Esophagus squamous epithelium (tissue), 5 donors: ENCODE measurements at regions not wholly inside any gene's neighbourhood (a gene's known extent, or its start where the extent isn't known, plus 50 kb on each side); places are given as distances from the start of the nearest gene placed in this dataset.
A peak's percentile ranks its signal among the peaks of the same experiment; 100 is the strongest.

Source experiments
- DNase-seq: peaks from one replicate; lab custom pipeline; 2025; lab: John Stamatoyannopoulos, UW
- H3K27ac ChIP-seq, 4 donors: fragments of 200-600 bp; sonication (generic); one replicate each; pipeline ENCODE4 v1.5.1; 2016 to 2019; ENCODE audit warnings: mild to moderate bottlenecking in 1 of 4
- H3K27me3 ChIP-seq, 4 donors: fragments of 200-600 bp; sonication (generic); 1 replicate in 3 of 4; 2 replicates in 1 of 4; pipeline versions ENCODE4 v1.5.1 to v1.6.0; 2017 to 2021; ENCODE audit warnings: antibody characterized with exemption in 1 of 4
- H3K36me3 ChIP-seq, 3 donors: fragments of 200-600 bp; sonication (generic); one replicate each; pipeline ENCODE4 v1.5.1; 2016 to 2019
- H3K4me1 ChIP-seq, 3 donors: fragments of 200-600 bp; sonication (generic); one replicate each; pipeline ENCODE4 v1.5.1; 2017 to 2019
- H3K4me3 ChIP-seq, 4 donors: fragments of 200-600 bp; sonication (generic); 1 replicate in 3 of 4; 2 replicates in 1 of 4; pipeline ENCODE4 v1.5.1; 2016 to 2019; ENCODE audit warnings: mild to moderate bottlenecking in 2 of 4, moderate library complexity in 1 of 4
- H3K9me3 ChIP-seq, 3 donors: fragments of 200-600 bp; sonication (generic); one replicate each; pipeline ENCODE4 v1.5.1; 2016 to 2019
- POLR2A ChIP-seq, 4 donors: fragments of 450-650 bp; IDR thresholded peaks; one replicate each; pipeline ENCODE4 v1.6.1; 2017; ENCODE audit warnings: antibody characterized with exemption in 4 of 4, mild to moderate bottlenecking in 4 of 4, moderate library complexity in 3 of 4
- WGBS, 2 donors: methylation state at CpG; one replicate each; pipeline ENCODE4 v1.1.5; 2018; 5-methylcytosine and 5-hydroxymethylcytosine counted together
- intact Hi-C: fragments of 100-400 bp; cut with DNase I; formaldehyde crosslinking; loops from one replicate; pipeline ENCODE4 v1.15.0; 2022
- TF ChIP-seq, protein P1 (sequence below), 6 experiments: fragments of 450-650 bp in 4 of 6; fragments of 200-600 bp in 2 of 6; sonication (generic) in 2 of 6; IDR thresholded peaks; one replicate each; pipeline ENCODE4 v1.5.1; 2016 to 2019; ENCODE audit warnings: antibody characterized with exemption in 6 of 6, mild to moderate bottlenecking in 4 of 6, moderate library complexity in 4 of 6
- donor health status: DM: yes; HTN: yes; CAD: no.

DNA sequence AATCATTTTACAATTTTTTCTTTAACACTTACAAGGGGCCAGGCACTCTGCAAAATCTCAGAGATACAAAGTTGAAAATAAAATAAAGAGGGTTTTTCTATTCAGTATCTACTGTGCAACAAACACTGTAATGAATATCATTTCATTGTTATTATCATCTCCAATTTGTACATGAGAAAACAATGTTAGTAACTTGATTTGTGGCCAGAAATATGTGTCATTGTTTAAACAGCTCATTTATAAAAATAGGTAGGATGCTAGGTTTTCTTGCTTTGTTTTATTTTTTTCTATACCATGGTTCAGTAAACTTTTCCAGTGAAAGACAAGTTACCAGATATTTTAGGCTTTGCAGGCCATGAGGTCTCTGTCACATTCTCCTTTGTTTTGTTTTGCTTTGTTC is 318.1 kb upstream of the UBE2E2 start:
- no peak overlapping the region for H3K27ac ChIP-seq
- no peaks in the 10 kb centered on the region for H3K36me3 ChIP-seq
- H3K9me3 ChIP-seq, result no peaks in the 10 kb centered on the region
- no peak overlapping the region for H3K4me3 ChIP-seq
- TF ChIP-seq, protein P1, sequence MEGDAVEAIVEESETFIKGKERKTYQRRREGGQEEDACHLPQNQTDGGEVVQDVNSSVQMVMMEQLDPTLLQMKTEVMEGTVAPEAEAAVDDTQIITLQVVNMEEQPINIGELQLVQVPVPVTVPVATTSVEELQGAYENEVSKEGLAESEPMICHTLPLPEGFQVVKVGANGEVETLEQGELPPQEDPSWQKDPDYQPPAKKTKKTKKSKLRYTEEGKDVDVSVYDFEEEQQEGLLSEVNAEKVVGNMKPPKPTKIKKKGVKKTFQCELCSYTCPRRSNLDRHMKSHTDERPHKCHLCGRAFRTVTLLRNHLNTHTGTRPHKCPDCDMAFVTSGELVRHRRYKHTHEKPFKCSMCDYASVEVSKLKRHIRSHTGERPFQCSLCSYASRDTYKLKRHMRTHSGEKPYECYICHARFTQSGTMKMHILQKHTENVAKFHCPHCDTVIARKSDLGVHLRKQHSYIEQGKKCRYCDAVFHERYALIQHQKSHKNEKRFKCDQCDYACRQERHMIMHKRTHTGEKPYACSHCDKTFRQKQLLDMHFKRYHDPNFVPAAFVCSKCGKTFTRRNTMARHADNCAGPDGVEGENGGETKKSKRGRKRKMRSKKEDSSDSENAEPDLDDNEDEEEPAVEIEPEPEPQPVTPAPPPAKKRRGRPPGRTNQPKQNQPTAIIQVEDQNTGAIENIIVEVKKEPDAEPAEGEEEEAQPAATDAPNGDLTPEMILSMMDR (IDR thresholded peaks at IDR 0.05), result no peak
- no peak for TF ChIP-seq POLR2A (IDR thresholded peaks at IDR 0.05)
- H3K4me1 ChIP-seq, result no peaks in the 10 kb centered on the region
- no peak for DNase-seq
- no peaks in the 10 kb centered on the region for H3K27me3 ChIP-seq
- intact Hi-C loops, result no loop called here

DNA sequence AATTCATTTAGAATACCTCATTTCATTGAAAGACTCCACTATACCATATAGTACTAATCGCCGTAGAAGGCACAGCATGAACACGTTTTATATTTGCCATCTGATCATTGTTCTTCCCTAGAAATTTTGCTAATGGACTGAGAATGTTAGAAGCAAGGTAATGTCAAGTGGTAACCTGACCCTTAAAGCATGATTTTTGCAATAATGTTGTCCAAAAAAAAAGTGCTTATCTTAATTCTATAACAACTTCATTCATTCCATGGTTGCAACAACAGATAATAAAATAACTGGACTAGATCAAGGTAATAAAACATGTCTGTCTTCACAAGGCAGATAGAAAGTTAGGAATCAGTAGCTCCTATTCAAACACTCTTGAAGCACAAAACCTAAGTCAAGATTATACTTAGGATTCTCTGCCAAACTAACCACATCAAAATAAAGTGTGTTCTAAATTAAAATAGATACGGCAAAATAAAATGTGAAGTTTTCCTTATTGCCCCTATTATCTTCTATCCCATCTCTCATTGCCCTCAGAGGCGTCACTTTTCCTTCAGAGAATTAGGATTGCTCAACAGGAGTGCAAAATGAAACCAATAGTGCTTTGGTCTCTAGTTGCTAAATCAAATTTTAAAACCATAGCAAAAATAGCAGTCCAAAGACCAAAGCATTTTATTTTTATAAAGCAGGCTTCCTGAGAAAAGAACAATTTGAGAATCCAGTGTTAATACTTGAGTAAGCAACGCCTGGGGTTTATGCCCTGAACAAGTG is 317.4 kb upstream of the UBE2E2 start:
- Histone ChIP-seq H3K27ac (no peak overlapping the region), H3K27me3 (no peaks in the 10 kb centered on the region), H3K9me3 (no peaks in the 10 kb centered on the region), H3K4me1 (no peaks in the 10 kb centered on the region), H3K36me3 (no peaks in the 10 kb centered on the region), H3K4me3 (no peak overlapping the region)
- WGBS, 2 donors, result 80 to 82% methylated on average over 6 of the region's 6 CpGs
- no peak for DNase-seq
- TF ChIP-seq, protein P1 (IDR thresholded peaks at IDR 0.05), result no peak
- no peak for TF ChIP-seq POLR2A (IDR thresholded peaks at IDR 0.05)
- intact Hi-C loops, result no loop called here

DNA sequence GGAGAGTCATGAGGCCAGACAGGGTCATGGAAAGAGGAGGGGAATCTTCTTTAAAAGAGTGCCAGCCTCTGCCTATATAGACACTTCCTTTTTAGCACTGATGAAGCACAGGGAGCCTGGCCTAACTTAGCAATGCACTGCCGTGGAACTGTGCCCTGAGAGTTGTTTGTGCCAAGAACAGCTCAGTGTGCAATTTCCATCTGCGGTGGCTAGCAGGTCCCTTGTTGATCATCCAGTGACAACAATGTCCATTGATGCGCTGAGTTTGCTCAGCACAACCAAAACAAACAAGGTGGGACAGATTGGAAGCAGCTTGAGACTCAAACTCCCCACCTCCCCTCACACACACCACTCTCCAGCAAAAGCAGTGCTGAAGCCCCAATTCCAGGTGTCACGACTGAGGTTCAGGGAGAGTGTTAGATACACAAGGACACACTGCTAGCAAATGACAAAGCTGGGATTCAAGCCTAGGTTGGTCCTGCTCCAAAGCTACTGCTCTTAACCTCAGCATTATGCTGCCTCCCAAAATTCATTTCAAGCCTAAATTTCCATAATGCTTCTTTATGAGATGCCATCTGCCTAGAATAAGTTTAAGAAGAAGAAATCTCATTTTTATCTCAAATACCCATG is 316.6 kb upstream of the UBE2E2 start:
- DNase-seq, result no peak
- WGBS, 2 donors, result 0 to 17% methylated on average over 1 of the region's 4 CpGs
- no peaks in the 10 kb centered on the region for H3K4me1 ChIP-seq
- no peaks in the 10 kb centered on the region for H3K36me3 ChIP-seq
- no peaks in the 10 kb centered on the region for H3K9me3 ChIP-seq
- H3K4me3 ChIP-seq, result no peak overlapping the region
- TF ChIP-seq POLR2A (IDR thresholded peaks at IDR 0.05), result no peak
- TF ChIP-seq, protein P1 (IDR thresholded peaks at IDR 0.05), result no peak
- H3K27ac ChIP-seq, result no peak overlapping the region
- H3K27me3 ChIP-seq, result no peaks in the 10 kb centered on the region
- intact Hi-C loops, result no loop called here

DNA sequence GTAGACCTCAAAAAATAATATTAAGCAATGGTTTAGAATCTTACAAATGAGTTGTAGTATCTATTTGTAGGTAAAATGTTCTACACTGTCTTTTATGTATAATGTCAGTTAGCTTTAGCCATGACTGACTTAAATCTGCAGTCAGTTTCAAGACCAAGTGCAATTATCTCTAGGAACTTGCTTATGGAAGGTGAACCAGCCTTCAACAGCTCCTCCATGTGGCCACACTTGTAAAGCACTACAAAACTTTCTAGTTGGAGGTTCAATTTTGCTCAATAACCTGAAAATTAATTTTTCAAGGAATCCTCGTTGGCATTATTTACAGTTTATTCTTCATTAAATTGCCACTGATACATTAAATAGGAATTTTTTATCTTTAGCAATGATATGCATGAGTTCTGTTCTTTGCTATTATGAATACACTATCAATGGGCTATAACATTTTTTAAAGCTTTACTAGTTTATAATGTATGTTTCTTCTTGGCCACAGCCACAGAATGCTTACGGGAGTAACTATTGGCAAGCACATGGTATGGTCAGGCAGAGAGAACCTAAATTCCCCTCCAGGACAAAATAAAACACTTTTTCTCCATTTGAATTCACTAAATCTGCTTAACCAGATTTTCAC is 315.3 kb upstream of the UBE2E2 start:
- no peaks in the 10 kb centered on the region for H3K36me3 ChIP-seq
- 29 to 41% methylated on average over 2 of the region's 2 CpGs for WGBS, 2 donors
- no peak overlapping the region for H3K27ac ChIP-seq
- intact Hi-C loops, result no loop called here
- TF ChIP-seq POLR2A (IDR thresholded peaks at IDR 0.05), result no peak
- TF ChIP-seq, protein P1 (IDR thresholded peaks at IDR 0.05), result peak in 3 of 6 experiments; percentile 5 to 51 (median 35)
- no peak for DNase-seq
- no peaks in the 10 kb centered on the region for H3K4me1 ChIP-seq
- H3K27me3 ChIP-seq, result no peaks in the 10 kb centered on the region
- H3K4me3 ChIP-seq, result no peak overlapping the region
- H3K9me3 ChIP-seq, result no peaks in the 10 kb centered on the region

DNA sequence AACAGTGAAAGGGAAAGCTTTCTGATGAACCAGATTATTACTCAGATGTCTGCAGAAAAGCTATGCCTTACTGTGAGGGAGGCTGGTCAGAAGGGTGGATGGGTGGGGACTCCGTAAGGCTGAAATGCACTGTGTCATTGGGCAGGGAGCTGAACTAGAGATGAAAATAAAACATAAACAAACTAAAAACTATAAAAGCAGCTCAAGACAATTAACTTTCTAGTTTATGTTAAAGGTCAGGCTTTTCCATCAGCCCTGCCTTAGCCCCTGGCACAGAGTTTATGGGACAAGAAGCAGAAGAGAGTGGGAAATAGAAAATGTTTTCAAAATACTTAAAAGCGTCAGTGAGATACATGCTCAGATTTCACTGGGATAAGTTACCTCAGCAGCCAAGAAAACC is 310.0 kb upstream of the UBE2E2 start:
- no peaks in the 10 kb centered on the region for H3K27me3 ChIP-seq
- H3K4me1 ChIP-seq, result no peaks in the 10 kb centered on the region
- TF ChIP-seq POLR2A (IDR thresholded peaks at IDR 0.05), result no peak
- TF ChIP-seq, protein P1 (IDR thresholded peaks at IDR 0.05), result no peak
- H3K4me3 ChIP-seq, result no peak overlapping the region
- H3K27ac ChIP-seq, result no peak overlapping the region
- WGBS, 2 donors, result 60 to 70% methylated on average over 2 of the region's 2 CpGs
- no peaks in the 10 kb centered on the region for H3K9me3 ChIP-seq
- no peaks in the 10 kb centered on the region for H3K36me3 ChIP-seq
- intact Hi-C loops, result no loop called here
- DNase-seq, result no peak
